ENCODE measurements at regions not wholly inside any gene's neighbourhood (a gene's known extent, or its start where the extent isn't known, plus 50 kb on each side); places are given as distances from the start of the nearest gene placed in this dataset.

- no peaks in the 10 kb centered on the region for H3K9me3 ChIP-seq (ENCODE audit: low read length)
- TF ChIP-seq TAF1 (IDR thresholded peaks at IDR 0.05; ENCODE audit: low read depth) (no peak), POLR2AphosphoS5 (IDR thresholded peaks at IDR 0.05) (no peak), CTCF (IDR thresholded peaks at IDR 0.05; ENCODE audit: poor library complexity, severe bottlenecking) (no peak), EP300 (conservative IDR thresholded peaks at IDR 0.05; ENCODE audit: poor library complexity, severe bottlenecking) (no peak), RAD21 (conservative IDR thresholded peaks at IDR 0.05) (no peak), REST (IDR thresholded peaks at IDR 0.05; ENCODE audit: borderline replicate concordance) (no peak), EZH2 (IDR thresholded peaks at IDR 0.05; ENCODE audit: borderline replicate concordance, insufficient read depth, low read length, poor library complexity, severe bottlenecking) (no peak), MXI1 (conservative IDR thresholded peaks at IDR 0.05; ENCODE audit: poor library complexity, severe bottlenecking) (no peak), SMC3 (conservative IDR thresholded peaks at IDR 0.05; ENCODE audit: poor library complexity) (no peak)
- H3K9ac ChIP-seq (ENCODE audit: low read length) = no peak overlapping the region
- no peaks in the 10 kb centered on the region for H3F3A ChIP-seq (ENCODE audit: insufficient read depth, low read length, poor library complexity, severe bottlenecking)
- H3K9me2 ChIP-seq (ENCODE audit: insufficient read depth, low read length) = no peaks in the 10 kb centered on the region
- no peak overlapping the region for H3K4me2 ChIP-seq (ENCODE audit: low read length)
- H3K27ac ChIP-seq (ENCODE audit: low read length) = no peak overlapping the region
- H3K36me3 ChIP-seq (ENCODE audit: insufficient read depth, low read length) = no peaks in the 10 kb centered on the region
- H4K20me1 ChIP-seq (ENCODE audit: insufficient read depth) = no peaks in the 10 kb centered on the region
- H3K27me3 ChIP-seq (ENCODE audit: insufficient read depth, low read depth, low read length) = no peaks in the 10 kb centered on the region
- no peak overlapping the region for H2AFZ ChIP-seq (ENCODE audit: low read depth, low read length)
- H3K79me2 ChIP-seq (replicated peaks; ENCODE audit: insufficient read depth, low read length) = no peaks in the 10 kb centered on the region
- H3K4me3 ChIP-seq (ENCODE audit: low read length) = no peak overlapping the region
Measured at GRCh38 chr14:39731912-39732311, 299.7 kb upstream of the FBXO33 start.

GRCh38 chr14:39726563-39726962, 294.3 kb upstream of the FBXO33 start:
- no peaks in the 10 kb centered on the region for H3K36me3 ChIP-seq (ENCODE audit: insufficient read depth, low read length)
- H3K9me2 ChIP-seq (ENCODE audit: insufficient read depth, low read length) = no peaks in the 10 kb centered on the region
- no peaks in the 10 kb centered on the region for H3F3A ChIP-seq (ENCODE audit: insufficient read depth, low read length, poor library complexity, severe bottlenecking)
- H3K79me2 ChIP-seq (replicated peaks; ENCODE audit: insufficient read depth, low read length) = no peaks in the 10 kb centered on the region
- no peak overlapping the region for H3K9ac ChIP-seq (ENCODE audit: low read length)
- H4K20me1 ChIP-seq (ENCODE audit: insufficient read depth) = no peaks in the 10 kb centered on the region
- no peaks in the 10 kb centered on the region for H3K9me3 ChIP-seq (ENCODE audit: low read length)
- no peak for TF ChIP-seq EZH2 (IDR thresholded peaks at IDR 0.05; ENCODE audit: borderline replicate concordance, insufficient read depth, low read length, poor library complexity, severe bottlenecking)
- no peak for TF ChIP-seq REST (IDR thresholded peaks at IDR 0.05; ENCODE audit: borderline replicate concordance)
- TF ChIP-seq MXI1 (conservative IDR thresholded peaks at IDR 0.05; ENCODE audit: poor library complexity, severe bottlenecking) = no peak
- no peak for TF ChIP-seq TAF1 (IDR thresholded peaks at IDR 0.05; ENCODE audit: low read depth)
- TF ChIP-seq EP300 (conservative IDR thresholded peaks at IDR 0.05; ENCODE audit: poor library complexity, severe bottlenecking) = no peak
- no peak for TF ChIP-seq POLR2AphosphoS5 (IDR thresholded peaks at IDR 0.05)
- no peak for TF ChIP-seq CTCF (IDR thresholded peaks at IDR 0.05; ENCODE audit: poor library complexity, severe bottlenecking)
- TF ChIP-seq SMC3 (conservative IDR thresholded peaks at IDR 0.05; ENCODE audit: poor library complexity) = no peak
- no peak for TF ChIP-seq RAD21 (conservative IDR thresholded peaks at IDR 0.05)
- H3K4me2 ChIP-seq (ENCODE audit: low read length) = no peak overlapping the region
- H3K4me3 ChIP-seq (ENCODE audit: low read length) = no peak overlapping the region
- H2AFZ ChIP-seq (ENCODE audit: low read depth, low read length) = no peak overlapping the region
- H3K27ac ChIP-seq (ENCODE audit: low read length) = no peak overlapping the region
- H3K27me3 ChIP-seq (ENCODE audit: insufficient read depth, low read depth, low read length) = no peaks in the 10 kb centered on the region

Measured in neural cell (in vitro differentiated cells).